Activated T-cell treated with anti-CD3 and anti-CD28 coated beads, Interleukin-2, amount 50 U/mL, for 24 hours (primary cell): ENCODE measurements at regions not wholly inside any gene's neighbourhood (a gene's known extent, or its start where the extent isn't known, plus 50 kb on each side); places are given as distances from the start of the nearest gene placed in this dataset.
"Not testable (repeated sequence)": the region's sequence is repeated elsewhere in the genome, so short reads cannot be mapped to it uniquely, and the experiment has no call there.

Experiments
- DNase-seq: peaks from one replicate; pipeline ENCODE4 v3.0.0-alpha.2; 2020
- H3K27ac Mint-ChIP-seq: 2 replicates; pipeline ENCODE4 v1.8.0; 2020; ENCODE audit warnings: mild to moderate bottlenecking, mixed read lengths
- H3K27me3 Mint-ChIP-seq: 2 replicates; pipeline ENCODE4 v1.8.0; 2020; ENCODE audit warnings: mixed read lengths
- H3K36me3 Mint-ChIP-seq: 2 replicates; pipeline ENCODE4 v1.8.0; 2020; ENCODE audit warnings: low read depth, mixed read lengths
- H3K4me1 Mint-ChIP-seq: 2 replicates; pipeline ENCODE4 v1.8.0; 2020; ENCODE audit warnings: low read depth, mixed read lengths
- H3K4me3 Mint-ChIP-seq: 2 replicates; pipeline ENCODE4 v1.8.0; 2020; ENCODE audit warnings: mild to moderate bottlenecking, moderate library complexity, mixed read lengths
- H3K9me3 Mint-ChIP-seq: 2 replicates; pipeline ENCODE4 v1.8.0; 2020; ENCODE audit warnings: mixed read lengths

DNA sequence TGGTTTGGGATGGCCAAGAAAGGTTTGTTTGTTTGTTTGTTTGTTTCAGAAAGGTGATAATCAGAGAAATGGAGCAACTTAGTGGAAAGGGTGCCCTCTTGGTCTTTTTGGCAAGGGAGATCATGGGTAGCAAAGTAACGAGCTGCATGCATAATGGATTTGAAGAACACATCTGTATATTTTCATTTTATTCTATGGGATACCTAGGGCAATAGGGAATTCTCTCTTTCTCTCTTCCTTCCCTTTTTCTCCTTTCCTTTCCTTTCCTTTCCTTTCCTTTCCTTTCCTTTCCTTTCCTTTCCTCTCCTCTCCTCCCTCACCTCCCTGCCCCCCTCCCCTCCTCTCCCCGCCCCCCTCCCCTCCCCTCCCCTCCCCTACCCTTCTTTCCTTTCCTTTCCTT is 492.1 kb downstream of the NEBL start:
- Mint-ChIP-seq H3K4me1 (no peaks in the 10 kb centered on the region), H3K27me3 (no peaks in the 10 kb centered on the region), H3K36me3 (no peaks in the 10 kb centered on the region), H3K4me3 (no peak overlapping the region), H3K9me3 (no peaks in the 10 kb centered on the region), H3K27ac (no peak overlapping the region)
- DNase-seq, result no peak

GRCh38 chr10:20399772-20400171 is 497.3 kb downstream of the NEBL start:
- Mint-ChIP-seq H3K27me3 (no peaks in the 10 kb centered on the region), H3K4me3 (no peak overlapping the region), H3K36me3 (no peaks in the 10 kb centered on the region), H3K27ac (no peak overlapping the region), H3K9me3 (peaks cover 3% of the 10 kb centered on the region), H3K4me1 (no peaks in the 10 kb centered on the region)
- DNase-seq, result no peak

DNA sequence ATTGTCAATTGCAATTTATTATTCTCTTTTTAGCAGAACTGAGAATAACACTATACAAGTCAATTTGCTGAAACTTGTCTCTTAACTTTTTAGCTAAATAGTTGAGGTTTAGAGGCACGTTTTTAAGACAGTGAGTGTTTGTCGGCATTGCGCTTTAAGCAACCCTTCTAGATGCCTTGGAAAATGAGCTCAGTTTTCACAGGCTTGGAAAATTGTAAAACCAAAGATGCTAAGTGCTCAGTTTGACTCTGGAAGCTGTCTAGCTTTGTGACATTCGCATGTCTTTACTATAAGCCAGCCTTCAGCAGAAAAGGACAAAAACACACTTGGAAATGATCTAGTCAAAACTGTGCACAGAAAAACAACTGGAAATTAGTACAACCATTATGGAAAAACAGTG is 500.4 kb downstream of the NEBL start:
- Mint-ChIP-seq H3K4me1 (no peaks in the 10 kb centered on the region), H3K27ac (no peak overlapping the region), H3K36me3 (no peaks in the 10 kb centered on the region), H3K9me3 (peaks cover 5% of the 10 kb centered on the region), H3K4me3 (no peak overlapping the region), H3K27me3 (no peaks in the 10 kb centered on the region)
- no peak for DNase-seq

GRCh38 chr10:20396205-20396604 is 500.9 kb downstream of the NEBL start:
- H3K4me3 Mint-ChIP-seq, result no peak overlapping the region
- no peaks in the 10 kb centered on the region for H3K4me1 Mint-ChIP-seq
- no peak for DNase-seq

DNA sequence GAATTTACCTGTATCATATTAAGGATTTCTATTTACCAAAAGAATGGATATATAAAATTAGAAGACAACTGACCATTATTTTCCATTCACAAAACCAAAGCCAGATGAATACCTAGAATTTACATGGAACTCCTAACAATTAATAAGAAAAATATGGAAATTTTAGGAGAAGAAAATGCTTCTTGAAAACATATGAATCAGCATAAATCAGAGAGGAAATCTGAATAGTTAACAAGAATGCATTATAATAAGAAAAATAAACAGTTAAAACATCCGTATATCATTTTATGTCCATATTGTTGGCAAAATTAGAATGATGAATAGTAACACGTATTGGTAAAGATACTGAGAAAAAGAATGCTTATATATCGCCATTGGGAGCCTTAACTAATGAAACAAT is 505.5 kb downstream of the NEBL start:
- H3K4me1 Mint-ChIP-seq, result no peaks in the 10 kb centered on the region
- H3K9me3 Mint-ChIP-seq, result peaks cover 4% of the 10 kb centered on the region
- H3K27ac Mint-ChIP-seq, result no peak overlapping the region
- H3K27me3 Mint-ChIP-seq, result no peaks in the 10 kb centered on the region
- no peak for DNase-seq
- no peak overlapping the region for H3K4me3 Mint-ChIP-seq
- H3K36me3 Mint-ChIP-seq, result no peaks in the 10 kb centered on the region

More at GRCh38 chr10:20396205-20396604, 500.9 kb downstream of the NEBL start:
- peaks cover 5% of the 10 kb centered on the region for H3K9me3 Mint-ChIP-seq
- no peaks in the 10 kb centered on the region for H3K36me3 Mint-ChIP-seq
- H3K27ac Mint-ChIP-seq, result no peak overlapping the region
- H3K27me3 Mint-ChIP-seq, result no peaks in the 10 kb centered on the region

- Mint-ChIP-seq H3K4me3 (no peak overlapping the region), H3K9me3 (peaks cover 19% of the 10 kb centered on the region), H3K27me3 (no peaks in the 10 kb centered on the region), H3K4me1 (no peaks in the 10 kb centered on the region), H3K36me3 (no peaks in the 10 kb centered on the region), H3K27ac (no peak overlapping the region)
- no peak for DNase-seq
These were observed 515.4 kb downstream of the NEBL start for GRCh38 chr10:20381761-20382160.

DNA sequence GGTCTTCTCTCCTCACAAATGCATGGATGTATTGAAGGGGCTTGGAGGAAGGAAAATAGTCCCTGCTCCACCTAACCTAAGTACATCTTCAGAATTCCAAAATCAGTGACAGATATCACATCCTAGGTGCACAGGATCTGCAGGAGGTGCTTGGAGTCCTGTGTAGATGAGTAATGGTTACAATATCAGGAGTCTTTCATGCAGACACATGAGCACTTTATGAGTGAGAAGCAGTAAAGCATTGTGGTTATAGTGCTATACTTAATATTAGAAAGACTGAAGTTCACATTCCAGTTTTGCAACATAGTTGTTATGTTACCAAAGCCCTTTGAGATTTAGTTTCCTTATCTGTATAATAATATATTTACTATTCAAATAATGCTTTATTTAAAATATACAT is 516.7 kb downstream of the NEBL start:
- H3K4me1 Mint-ChIP-seq, result no peaks in the 10 kb centered on the region
- H3K9me3 Mint-ChIP-seq, result peaks cover 10% of the 10 kb centered on the region
- DNase-seq, result no peak
- no peak overlapping the region for H3K27ac Mint-ChIP-seq
- no peaks in the 10 kb centered on the region for H3K27me3 Mint-ChIP-seq
- no peak overlapping the region for H3K4me3 Mint-ChIP-seq
- H3K36me3 Mint-ChIP-seq, result no peaks in the 10 kb centered on the region

DNA sequence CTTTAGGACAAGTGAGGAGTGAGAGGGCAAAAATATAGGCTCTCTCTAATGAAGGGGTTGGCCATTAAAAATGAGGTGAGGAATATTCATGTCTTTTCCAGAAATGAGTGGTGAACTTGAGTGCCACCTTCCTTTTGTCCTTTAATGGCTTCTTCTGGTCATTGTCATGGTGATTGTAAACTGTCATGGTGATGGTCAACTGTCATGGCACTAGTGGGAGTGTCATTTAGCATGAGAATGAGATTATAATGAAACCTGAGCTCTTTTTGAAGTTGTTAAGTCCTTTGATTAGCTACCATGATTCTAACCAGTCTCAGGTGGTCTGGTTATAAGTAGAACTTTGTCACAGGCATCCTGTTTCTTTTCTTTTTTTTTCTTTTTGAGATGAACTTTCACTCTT is 524.4 kb downstream of the NEBL start:
- H3K27ac Mint-ChIP-seq, result no peak overlapping the region
- H3K4me1 Mint-ChIP-seq, result no peaks in the 10 kb centered on the region
- no peaks in the 10 kb centered on the region for H3K36me3 Mint-ChIP-seq
- no peak overlapping the region for H3K4me3 Mint-ChIP-seq
- no peak for DNase-seq
- H3K27me3 Mint-ChIP-seq, result no peaks in the 10 kb centered on the region
- H3K9me3 Mint-ChIP-seq, result peaks cover 9% of the 10 kb centered on the region

DNA sequence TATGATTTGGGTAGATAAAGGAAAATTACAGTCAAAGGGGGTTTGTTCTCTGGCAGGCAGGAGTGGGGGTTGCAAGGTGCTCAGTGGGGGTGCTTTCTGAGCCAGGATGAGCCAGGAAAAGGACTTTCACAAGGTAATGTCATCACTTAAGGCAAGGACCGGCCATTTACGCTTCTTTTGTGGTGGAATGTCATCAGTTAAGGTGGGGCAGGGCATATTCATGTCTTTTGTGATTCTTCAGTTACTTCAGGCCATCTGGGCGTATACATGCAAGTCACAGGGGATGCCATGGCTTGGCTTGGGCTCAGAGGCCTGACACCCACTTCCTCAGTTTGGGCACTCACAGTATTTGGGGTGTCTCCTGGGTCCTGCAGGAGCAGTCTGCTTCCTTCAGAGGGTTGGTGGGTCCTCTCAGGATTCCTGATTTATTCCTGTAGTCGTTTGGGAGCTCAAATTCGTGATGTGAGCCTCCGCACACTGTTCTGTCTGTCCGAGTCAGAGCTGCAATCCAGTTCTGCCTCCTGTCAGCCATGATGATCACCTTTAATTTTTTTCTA is 526.1 kb downstream of the NEBL start:
- H3K36me3 Mint-ChIP-seq, DNase-seq, H3K4me1 Mint-ChIP-seq, H3K27me3 Mint-ChIP-seq, H3K27ac Mint-ChIP-seq, H3K4me3 Mint-ChIP-seq, H3K9me3 Mint-ChIP-seq: not testable (repeated sequence)

DNA sequence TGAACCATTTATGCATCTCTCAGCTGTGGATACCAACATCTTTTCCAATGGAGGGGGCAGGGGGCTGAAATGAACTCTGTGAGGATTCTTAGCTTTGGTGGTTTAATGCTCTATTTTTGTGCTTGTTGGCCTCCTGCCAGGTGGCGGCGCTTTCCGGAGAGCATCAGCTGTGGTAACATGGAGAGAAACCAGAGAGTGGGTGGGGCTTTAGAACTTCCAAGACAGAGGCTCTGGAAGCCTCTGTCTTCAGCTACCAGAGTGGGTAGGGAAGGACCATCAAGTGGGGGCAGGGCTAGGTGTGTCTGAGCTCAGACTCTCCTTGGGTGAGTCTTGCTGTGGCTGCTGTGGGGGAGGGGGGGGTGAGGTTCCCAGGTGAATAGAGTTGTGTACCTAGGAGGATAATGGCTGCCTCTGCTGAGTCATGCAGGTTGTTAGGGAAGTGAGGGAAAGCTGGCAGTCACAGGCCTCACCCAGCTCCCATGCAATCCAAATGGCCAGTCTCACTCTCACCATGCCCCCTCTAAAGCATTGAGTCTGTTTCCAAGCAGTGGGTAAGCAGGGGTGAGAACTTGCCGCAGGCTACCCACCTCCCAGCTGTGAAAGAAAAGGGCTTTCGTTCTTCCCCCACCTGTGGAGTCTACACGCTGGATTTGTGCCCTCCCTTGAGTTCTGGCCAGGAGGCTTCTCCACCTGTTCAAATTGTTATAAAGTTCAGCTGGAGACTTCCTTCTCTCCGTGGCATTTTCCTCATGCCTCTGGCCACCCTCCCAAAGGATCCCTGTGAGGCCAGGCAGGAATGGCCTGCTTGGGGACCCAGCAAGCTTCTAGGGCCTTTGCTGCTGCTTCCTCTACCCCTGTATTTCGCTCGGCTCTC is 527.0 kb downstream of the NEBL start:
- Mint-ChIP-seq H3K4me1 (no peaks in the 10 kb centered on the region), H3K27me3 (no peaks in the 10 kb centered on the region), H3K9me3 (peaks cover 10% of the 10 kb centered on the region), H3K36me3 (no peaks in the 10 kb centered on the region), H3K27ac (no peak overlapping the region), H3K4me3 (no peak overlapping the region)
- DNase-seq, result no peak

DNA sequence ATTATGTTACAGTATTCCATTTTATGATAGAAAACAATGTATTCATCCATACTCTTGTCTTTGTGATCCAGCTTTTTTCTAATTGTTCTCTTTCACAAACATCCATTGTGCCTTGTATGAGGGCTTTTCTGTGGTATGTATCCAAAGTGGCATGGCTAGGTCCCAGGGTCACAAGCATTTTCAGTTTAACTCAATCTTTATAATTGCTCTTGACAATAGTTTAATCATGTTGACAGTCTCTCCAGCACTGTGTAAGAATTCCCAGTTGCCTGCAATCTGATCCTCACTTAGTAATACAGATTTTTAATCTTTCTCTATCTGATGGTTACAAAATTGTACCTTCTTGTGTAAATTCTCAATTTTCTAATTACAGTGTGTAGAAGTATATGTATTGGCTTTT is 533.4 kb downstream of the NEBL start:
- Mint-ChIP-seq H3K4me1 (no peaks in the 10 kb centered on the region), H3K36me3 (no peaks in the 10 kb centered on the region), H3K27ac (no peak overlapping the region), H3K4me3 (no peak overlapping the region), H3K27me3 (no peaks in the 10 kb centered on the region), H3K9me3 (peaks cover 19% of the 10 kb centered on the region)
- DNase-seq, result no peak

- no peaks in the 10 kb centered on the region for H3K4me1 Mint-ChIP-seq
- no peak overlapping the region for H3K4me3 Mint-ChIP-seq
- H3K36me3 Mint-ChIP-seq, result no peaks in the 10 kb centered on the region
- no peaks in the 10 kb centered on the region for H3K27me3 Mint-ChIP-seq
- peaks cover 19% of the 10 kb centered on the region for H3K9me3 Mint-ChIP-seq
- no peak for DNase-seq
- no peak overlapping the region for H3K27ac Mint-ChIP-seq
These were observed 539.7 kb downstream of the PLXDC2 start for GRCh38 chr10:20355915-20356314.

GRCh38 chr10:20355011-20355410 is 538.8 kb downstream of the PLXDC2 start:
- Mint-ChIP-seq H3K36me3 (no peaks in the 10 kb centered on the region), H3K27me3 (no peaks in the 10 kb centered on the region), H3K4me1 (no peaks in the 10 kb centered on the region), H3K4me3 (no peak overlapping the region), H3K9me3 (peaks cover 23% of the 10 kb centered on the region), H3K27ac (no peak overlapping the region)
- DNase-seq, result no peak

- no peak for DNase-seq
- no peak overlapping the region for H3K4me3 Mint-ChIP-seq
- H3K4me1 Mint-ChIP-seq, result no peaks in the 10 kb centered on the region
- no peak overlapping the region for H3K27ac Mint-ChIP-seq
- H3K36me3 Mint-ChIP-seq, result no peaks in the 10 kb centered on the region
- H3K27me3 Mint-ChIP-seq, result no peaks in the 10 kb centered on the region
- H3K9me3 Mint-ChIP-seq, result peaks cover 22% of the 10 kb centered on the region
These were observed 537.9 kb downstream of the PLXDC2 start for GRCh38 chr10:20354166-20354565.

- H3K27ac Mint-ChIP-seq, result no peak overlapping the region
- H3K4me1 Mint-ChIP-seq, result no peaks in the 10 kb centered on the region
- no peak overlapping the region for H3K4me3 Mint-ChIP-seq
- H3K9me3 Mint-ChIP-seq, result peaks cover 17% of the 10 kb centered on the region
- no peak for DNase-seq
- H3K27me3 Mint-ChIP-seq, result no peaks in the 10 kb centered on the region
- no peaks in the 10 kb centered on the region for H3K36me3 Mint-ChIP-seq
These were observed 534.3 kb downstream of the PLXDC2 start for GRCh38 chr10:20350509-20350908.
